SK-N-SH treated with all-trans-retinoic acid at 6 μM for 48 hours (cell line): ENCODE measurements at regions not wholly inside any gene's neighbourhood (a gene's known extent, or its start where the extent isn't known, plus 50 kb on each side); places are given as distances from the start of the nearest gene placed in this dataset.

Source experiments
- ARNTL ChIP-seq: fragments of 450-650 bp; formaldehyde crosslinking; IDR thresholded peaks from 2 replicates; pipeline ENCODE4 v1.5.0; 2020; ENCODE audit warnings: low read depth, mild to moderate bottlenecking, moderate library complexity, borderline replicate concordance
- BACH2 ChIP-seq: fragments of 250-450 bp; sonication (Bioruptor Pico); IDR thresholded peaks from 2 replicates; pipeline ENCODE4 v1.9.0; 2021; ENCODE audit warnings: mild to moderate bottlenecking, borderline replicate concordance
- PPARA ChIP-seq: fragments of 250-450 bp; sonication (Bioruptor Pico); IDR thresholded peaks from 2 replicates; pipeline ENCODE4 v1.5.0; 2020; ENCODE audit warnings: mild to moderate bottlenecking, borderline replicate concordance
- RARB ChIP-seq: fragments of 250-450 bp; sonication (Bioruptor Pico); IDR thresholded peaks from 2 replicates; pipeline ENCODE4 v1.8.0; 2021; ENCODE audit warnings: mild to moderate bottlenecking, moderate library complexity
- TOX ChIP-seq: fragments of 250-450 bp; sonication (Bioruptor Pico); IDR thresholded peaks from 2 replicates; pipeline ENCODE4 v1.8.0; 2021; ENCODE audit warnings: mild to moderate bottlenecking, moderate library complexity, borderline replicate concordance
- ZC3H10 ChIP-seq: fragments of 250-450 bp; sonication (Bioruptor Pico); IDR thresholded peaks from 2 replicates; pipeline ENCODE4 v1.5.1; 2021; ENCODE audit warnings: mild to moderate bottlenecking, moderate library complexity
- ZFP3 ChIP-seq: fragments of 250-450 bp; sonication (Bioruptor Pico); IDR thresholded peaks from 2 replicates; pipeline ENCODE4 v1.5.0; 2020; ENCODE audit warnings: mild to moderate bottlenecking, moderate library complexity
- ZNF565 ChIP-seq: fragments of 450-650 bp; formaldehyde crosslinking; conservative IDR thresholded peaks from 2 replicates; pipeline ENCODE4 v1.5.0; 2020; ENCODE audit warnings: low read depth, mild to moderate bottlenecking, moderate library complexity
- ZNF8 ChIP-seq: fragments of 450-650 bp; formaldehyde crosslinking; IDR thresholded peaks from 2 replicates; pipeline ENCODE4 v1.5.0; 2020; ENCODE audit warnings: mild to moderate bottlenecking, moderate library complexity
- TF ChIP-seq, protein P1 (sequence below): fragments of 250-450 bp; sonication (Bioruptor Pico); IDR thresholded peaks from 2 replicates; pipeline ENCODE4 v1.5.1; 2020; ENCODE audit warnings: low read depth, mild to moderate bottlenecking, moderate library complexity
- TF ChIP-seq, protein P2 (sequence below): fragments of 250-450 bp; sonication (Bioruptor Pico); IDR thresholded peaks from 2 replicates; pipeline ENCODE4 v1.8.0; 2020; ENCODE audit warnings: mild to moderate bottlenecking, moderate library complexity, borderline replicate concordance

GRCh38 chr1:96030312-96030711, 691.3 kb upstream of the PTBP2 start:
- no peak for TF ChIP-seq RARB (CRISPR knock-in tag)
- TF ChIP-seq, protein P1, sequence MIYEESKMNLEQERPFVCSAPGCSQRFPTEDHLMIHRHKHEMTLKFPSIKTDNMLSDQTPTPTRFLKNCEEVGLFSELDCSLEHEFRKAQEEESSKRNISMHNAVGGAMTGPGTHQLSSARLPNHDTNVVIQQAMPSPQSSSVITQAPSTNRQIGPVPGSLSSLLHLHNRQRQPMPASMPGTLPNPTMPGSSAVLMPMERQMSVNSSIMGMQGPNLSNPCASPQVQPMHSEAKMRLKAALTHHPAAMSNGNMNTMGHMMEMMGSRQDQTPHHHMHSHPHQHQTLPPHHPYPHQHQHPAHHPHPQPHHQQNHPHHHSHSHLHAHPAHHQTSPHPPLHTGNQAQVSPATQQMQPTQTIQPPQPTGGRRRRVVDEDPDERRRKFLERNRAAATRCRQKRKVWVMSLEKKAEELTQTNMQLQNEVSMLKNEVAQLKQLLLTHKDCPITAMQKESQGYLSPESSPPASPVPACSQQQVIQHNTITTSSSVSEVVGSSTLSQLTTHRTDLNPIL (CRISPR knock-in tag): no peak
- TF ChIP-seq ARNTL (CRISPR knock-in tag): no peak
- no peak for TF ChIP-seq ZNF565 (CRISPR knock-in tag)
- TF ChIP-seq, protein P2, sequence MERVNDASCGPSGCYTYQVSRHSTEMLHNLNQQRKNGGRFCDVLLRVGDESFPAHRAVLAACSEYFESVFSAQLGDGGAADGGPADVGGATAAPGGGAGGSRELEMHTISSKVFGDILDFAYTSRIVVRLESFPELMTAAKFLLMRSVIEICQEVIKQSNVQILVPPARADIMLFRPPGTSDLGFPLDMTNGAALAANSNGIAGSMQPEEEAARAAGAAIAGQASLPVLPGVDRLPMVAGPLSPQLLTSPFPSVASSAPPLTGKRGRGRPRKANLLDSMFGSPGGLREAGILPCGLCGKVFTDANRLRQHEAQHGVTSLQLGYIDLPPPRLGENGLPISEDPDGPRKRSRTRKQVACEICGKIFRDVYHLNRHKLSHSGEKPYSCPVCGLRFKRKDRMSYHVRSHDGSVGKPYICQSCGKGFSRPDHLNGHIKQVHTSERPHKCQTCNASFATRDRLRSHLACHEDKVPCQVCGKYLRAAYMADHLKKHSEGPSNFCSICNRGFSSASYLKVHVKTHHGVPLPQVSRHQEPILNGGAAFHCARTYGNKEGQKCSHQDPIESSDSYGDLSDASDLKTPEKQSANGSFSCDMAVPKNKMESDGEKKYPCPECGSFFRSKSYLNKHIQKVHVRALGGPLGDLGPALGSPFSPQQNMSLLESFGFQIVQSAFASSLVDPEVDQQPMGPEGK (CRISPR knock-in tag): no peak
- no peak for TF ChIP-seq PPARA (CRISPR knock-in tag)
- no peak for TF ChIP-seq TOX (CRISPR knock-in tag)
- no peak for TF ChIP-seq ZC3H10 (CRISPR knock-in tag)
- TF ChIP-seq BACH2 (CRISPR knock-in tag): no peak
- TF ChIP-seq ZNF8: no peak
- TF ChIP-seq ZFP3 (CRISPR knock-in tag): no peak
